ELR (cell line): ENCODE measurements at regions not wholly inside any gene's neighbourhood (a gene's known extent, or its start where the extent isn't known, plus 50 kb on each side); places are given as distances from the start of the nearest gene placed in this dataset.
A peak's percentile ranks its signal among the peaks of the same experiment; 100 is the strongest.

Experiments used
- DNase-seq: peaks from one replicate; pipeline ENCODE4 v3.0.0-alpha.2; 2015; ENCODE audit warnings: low read depth

- no peak for DNase-seq
Measured at GRCh38 chr20:60904730-60905129, 347.3 kb upstream of the CDH4 start.

DNA sequence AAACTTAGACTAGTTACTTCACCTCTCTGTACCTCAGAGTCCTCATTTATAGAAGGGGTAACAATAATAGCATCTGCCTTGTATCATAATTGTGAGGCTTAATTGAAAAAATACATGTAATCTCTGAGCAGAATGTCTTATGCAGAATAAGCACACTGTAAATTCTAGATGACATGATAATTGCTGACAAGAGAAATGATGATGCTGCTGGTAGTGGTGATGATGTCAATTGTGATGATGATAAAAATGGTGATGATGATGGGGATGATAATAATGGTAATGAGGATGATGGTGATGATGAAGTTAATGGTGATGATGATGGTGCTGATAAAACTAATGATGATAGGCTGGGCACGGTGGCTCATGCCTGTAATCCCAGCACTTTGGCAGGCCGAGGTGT is 346.1 kb upstream of the CDH4 start:
- no peak for DNase-seq

DNA sequence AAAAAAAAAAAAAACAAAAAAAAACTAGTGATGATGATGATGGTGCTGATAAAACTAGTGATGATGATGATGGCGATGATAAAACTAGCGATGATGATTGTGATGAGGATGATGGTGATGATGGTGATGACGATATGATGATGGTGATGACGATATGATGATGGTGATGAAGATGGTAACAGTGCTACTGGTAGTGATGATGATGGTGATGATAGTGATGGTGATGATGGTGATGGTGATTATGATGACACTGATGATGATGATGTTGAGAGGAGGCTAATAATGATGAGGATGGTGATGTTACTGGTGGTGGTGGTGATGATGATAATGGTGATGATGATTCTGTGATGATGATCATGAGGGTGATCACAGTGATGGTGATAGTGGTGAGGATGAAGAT is 345.5 kb upstream of the CDH4 start:
- DNase-seq = no peak

GRCh38 chr20:60913298-60913697 is 338.8 kb upstream of the CDH4 start:
- no peak for DNase-seq

DNA sequence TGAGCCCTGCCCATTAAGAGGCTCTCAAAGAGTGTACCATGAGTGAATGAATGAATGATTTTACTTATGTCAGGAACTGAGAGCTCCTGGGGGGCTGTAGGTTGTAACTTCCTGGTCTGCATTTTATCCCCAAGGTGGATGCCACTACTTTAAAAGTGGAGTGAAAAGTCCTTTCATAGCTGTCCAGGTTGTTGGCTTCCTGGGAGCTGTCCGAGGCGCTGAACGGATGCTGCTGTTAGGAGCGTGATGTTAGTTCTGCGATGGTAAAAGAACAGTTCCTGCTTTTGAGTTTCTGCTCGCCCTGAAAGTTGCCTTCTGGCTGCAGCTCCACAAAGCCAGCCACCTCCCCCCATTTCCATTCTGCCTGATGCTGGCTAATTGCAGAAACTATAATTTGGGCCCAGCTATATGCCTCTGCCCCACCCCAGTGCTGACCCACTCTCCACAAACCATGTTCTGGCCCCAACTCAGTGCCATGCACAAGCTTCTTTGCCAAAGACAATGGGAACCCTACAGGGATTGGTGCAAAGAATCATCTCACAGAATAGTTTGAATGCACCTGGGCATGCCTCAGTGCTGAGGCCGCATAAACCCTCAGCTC is 330.9 kb upstream of the CDH4 start:
- DNase-seq = peak; percentile 13

- no peak for DNase-seq
Measured at GRCh38 chr20:60926831-60927230, 325.2 kb upstream of the CDH4 start.

GRCh38 chr20:60928341-60928740 is 323.7 kb upstream of the CDH4 start:
- no peak for DNase-seq

GRCh38 chr20:60930023-60930790 is 321.9 kb upstream of the CDH4 start:
- no peak for DNase-seq

DNA sequence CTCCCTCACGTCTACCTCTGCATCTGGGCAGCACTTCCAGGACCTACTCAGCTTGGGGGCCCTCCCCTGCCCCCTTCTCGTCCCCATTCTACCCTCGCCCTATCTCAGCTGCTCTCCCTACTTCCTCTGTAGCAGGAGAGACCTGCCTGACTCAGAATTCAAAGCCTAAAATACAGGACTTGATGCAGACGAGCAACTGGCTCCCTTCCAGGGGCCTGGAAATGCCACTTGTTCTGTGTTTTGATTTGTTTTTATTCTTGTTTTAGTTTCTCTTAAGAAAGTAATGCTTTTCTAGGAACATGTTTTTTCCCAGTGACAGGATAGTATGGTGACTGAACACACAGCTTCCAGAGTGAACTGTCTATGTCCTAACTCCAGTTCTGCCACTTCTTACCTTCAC is 320.4 kb upstream of the CDH4 start:
- no peak for DNase-seq

DNA sequence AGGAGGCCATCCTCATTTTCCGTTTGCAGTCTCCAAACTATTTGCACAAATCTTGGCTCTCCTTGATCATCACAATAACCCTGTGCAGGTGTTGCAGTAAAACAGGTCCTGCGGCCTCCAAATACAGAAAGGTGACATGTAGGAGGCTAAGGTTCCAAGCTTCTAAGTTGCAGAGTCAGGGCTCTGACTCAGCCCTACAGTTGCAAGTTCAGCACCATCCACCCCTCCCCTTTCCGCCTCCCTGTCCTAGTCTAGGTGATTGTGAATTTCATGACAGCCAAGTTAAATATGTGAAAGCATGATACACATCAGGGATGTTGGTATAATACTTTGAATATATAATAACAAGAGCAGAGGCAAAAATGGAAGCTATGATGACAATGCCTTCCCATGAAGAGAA is 317.3 kb upstream of the CDH4 start:
- no peak for DNase-seq

GRCh38 chr20:60935971-60936370 is 316.1 kb upstream of the CDH4 start:
- peak; percentile 3 for DNase-seq

DNA sequence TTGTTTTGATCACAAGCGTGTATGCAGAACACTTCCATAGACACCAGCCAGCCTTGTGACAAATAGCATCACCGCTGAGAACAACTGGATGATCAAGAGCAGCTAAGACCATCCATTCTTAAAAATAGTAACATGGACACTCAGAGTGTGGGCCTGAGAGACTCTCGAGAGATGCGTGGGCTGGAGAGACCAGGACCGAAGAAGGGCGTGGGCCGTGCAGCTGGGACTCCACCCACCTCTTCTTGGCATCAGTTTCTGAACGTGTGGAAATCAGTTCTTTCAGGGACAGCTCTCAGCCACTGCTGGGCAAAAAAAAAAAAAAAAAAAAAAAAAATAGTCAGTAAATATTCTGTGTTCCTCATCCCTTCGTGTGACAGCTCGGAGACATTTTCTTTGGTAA is 314.5 kb upstream of the CDH4 start:
- DNase-seq = no peak

DNA sequence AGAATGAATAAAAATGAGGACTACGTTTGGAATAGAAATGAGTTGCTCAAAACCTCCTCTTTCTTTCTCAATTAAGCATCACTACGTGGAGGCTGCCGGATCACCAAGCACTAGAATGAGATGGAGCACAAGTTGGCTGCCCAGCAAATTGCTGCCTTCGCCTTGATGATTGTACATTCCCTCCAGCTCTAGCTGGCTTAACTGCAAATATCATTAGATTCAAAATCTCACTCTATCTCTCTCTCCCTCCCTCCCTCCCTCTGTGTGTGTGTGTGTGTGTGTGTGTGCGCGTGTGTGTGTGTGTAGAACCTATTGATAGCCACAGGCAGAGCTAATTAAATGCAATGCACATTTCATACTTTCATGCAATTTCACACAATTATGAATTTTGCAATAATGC is 310.7 kb upstream of the CDH4 start:
- DNase-seq = no peak

- no peak for DNase-seq
Measured at GRCh38 chr20:60947819-60948218, 304.2 kb upstream of the CDH4 start.

- DNase-seq = no peak
Measured at GRCh38 chr20:60948224-60948623, 303.8 kb upstream of the CDH4 start.

DNA sequence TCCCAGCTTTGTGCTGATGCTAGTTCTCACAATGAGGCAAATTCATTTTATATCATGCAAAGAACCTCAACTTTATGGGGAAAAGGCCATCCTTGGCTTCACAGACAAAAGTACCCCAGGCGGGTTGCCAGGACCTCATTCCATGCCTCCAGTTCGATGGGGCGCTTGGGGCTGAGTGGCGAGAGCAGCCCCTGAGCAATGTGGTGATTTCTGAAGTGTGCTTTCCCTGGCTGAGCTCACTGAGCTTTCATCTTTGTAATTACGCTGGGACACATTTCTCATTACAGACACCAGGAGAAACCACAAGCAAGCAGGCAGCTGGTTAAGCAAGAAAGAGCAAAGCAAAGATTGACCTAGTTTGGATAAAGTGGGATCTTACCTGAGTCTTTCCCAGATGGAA is 301.5 kb upstream of the CDH4 start:
- DNase-seq = no peak

DNA sequence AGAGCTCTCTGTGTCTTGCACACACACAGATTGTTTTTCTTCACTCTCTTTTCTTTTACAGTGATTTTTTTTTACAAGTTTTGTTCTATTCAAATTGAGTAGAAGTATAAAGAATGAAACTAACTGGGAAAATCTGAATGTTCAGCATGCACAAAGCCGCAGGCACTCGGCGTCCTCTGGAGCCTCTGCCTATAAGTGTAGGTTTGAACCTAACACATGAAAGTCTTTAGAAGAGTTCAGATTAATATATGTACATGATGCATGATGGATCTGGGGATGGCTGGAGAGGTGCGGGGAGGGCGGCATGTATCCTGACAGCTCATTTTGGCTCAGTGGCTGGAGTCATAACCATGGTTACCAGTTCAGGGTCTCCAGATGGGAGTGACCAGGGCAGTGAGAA is 301.1 kb upstream of the CDH4 start:
- no peak for DNase-seq

- DNase-seq = no peak
Measured at GRCh38 chr20:60952861-60953260, 299.2 kb upstream of the CDH4 start.

GRCh38 chr20:60953321-60953720 is 298.7 kb upstream of the CDH4 start:
- no peak for DNase-seq

- DNase-seq = no peak
Measured at GRCh38 chr20:60955706-60956105, 296.4 kb upstream of the CDH4 start.

DNA sequence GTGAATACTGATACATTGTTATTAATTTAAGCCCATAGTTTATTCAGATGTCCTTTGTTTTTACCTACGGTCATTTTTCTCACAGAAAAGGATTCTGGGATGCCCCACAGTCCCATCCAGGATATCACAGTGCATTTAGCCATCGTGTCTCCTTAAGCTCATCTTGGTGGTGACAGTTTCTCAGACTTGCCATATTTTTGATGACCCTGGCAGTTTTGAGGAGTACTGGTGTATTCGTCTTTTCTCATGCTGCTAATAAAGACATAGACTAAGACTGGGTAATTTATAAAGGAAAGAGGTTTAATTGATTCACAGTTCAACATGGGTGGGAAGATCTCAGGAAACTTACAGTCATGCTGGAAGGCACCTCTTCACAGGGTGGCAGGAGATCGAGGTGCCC is 295.9 kb upstream of the CDH4 start:
- DNase-seq = no peak

DNA sequence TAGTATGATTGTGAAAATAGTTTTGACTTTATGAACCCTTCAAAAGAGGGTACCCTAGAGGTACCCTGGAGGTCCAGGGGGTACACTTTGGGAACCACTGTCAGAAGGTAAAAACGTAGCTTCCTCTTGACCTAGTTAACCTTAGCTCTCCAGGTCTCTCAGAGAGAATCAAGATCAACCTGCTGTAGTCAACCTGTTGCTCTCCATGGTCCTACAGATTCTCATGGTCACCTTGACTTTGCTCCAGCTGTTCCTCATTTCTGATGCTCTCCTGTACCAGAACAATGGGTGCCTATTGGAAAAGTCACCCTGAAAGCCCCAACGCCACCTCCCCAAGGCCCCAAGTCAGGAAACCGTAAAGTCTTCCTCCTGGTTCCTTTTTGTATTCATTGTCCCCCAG is 294.4 kb upstream of the CDH4 start:
- no peak for DNase-seq

- no peak for DNase-seq
Measured at GRCh38 chr20:60959971-60960370, 292.1 kb upstream of the CDH4 start.

DNA sequence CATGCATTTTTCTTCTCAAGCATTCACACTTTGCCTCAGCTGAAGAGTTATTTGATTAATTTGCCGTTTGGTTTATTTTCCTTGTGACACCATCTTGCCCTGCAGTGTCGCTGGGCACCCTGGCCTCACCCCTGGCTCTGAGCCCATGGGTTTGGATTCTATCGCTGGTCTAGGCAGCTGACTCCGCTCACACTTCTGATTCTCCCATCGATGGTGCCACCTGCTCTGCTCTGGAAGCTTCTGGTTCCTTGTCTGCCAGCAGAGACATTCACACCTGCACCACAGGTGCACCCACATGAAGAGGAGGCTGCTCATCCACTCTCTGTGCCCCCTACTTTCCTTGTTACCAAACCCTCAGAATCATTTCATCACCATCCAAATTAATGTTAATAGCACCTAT is 291.6 kb upstream of the CDH4 start:
- no peak for DNase-seq
